VCaP (cell line): ENCODE measurements at regions not wholly inside any gene's neighbourhood (a gene's known extent, or its start where the extent isn't known, plus 50 kb on each side); places are given as distances from the start of the nearest gene placed in this dataset.

Source experiments
- H3K27ac ChIP-seq: fragments of 450-650 bp; 2 replicates; pipeline ENCODE4 v1.5.1; 2017
- CTCF ChIP-seq: fragments of 450-650 bp; conservative IDR thresholded peaks from 2 replicates; pipeline ENCODE4 v1.5.1; 2017; ENCODE audit warnings: mild to moderate bottlenecking, moderate library complexity

- no peak for TF ChIP-seq CTCF
- peak overlapping the region; percentile 80 for H3K27ac ChIP-seq
These were observed 630.3 kb downstream of the RPS29 start for GRCh38 chr14:48955857-48956256.

GRCh38 chr14:48954446-48954845 lies 631.7 kb downstream of the RPS29 start:
- H3K27ac ChIP-seq, result peak overlapping the region; percentile 80; the same call in 1 of the 2 replicates
- TF ChIP-seq CTCF, result no peak

- no peak for TF ChIP-seq CTCF
- no peak overlapping the region for H3K27ac ChIP-seq
These were observed 641.4 kb downstream of the RPS29 start for GRCh38 chr14:48944809-48945208.

- H3K27ac ChIP-seq, result no peak overlapping the region
- no peak for TF ChIP-seq CTCF
These were observed 642.3 kb downstream of the RPS29 start for GRCh38 chr14:48943913-48944312.

GRCh38 chr14:48937541-48938195 lies 648.5 kb downstream of the RPS29 start:
- H3K27ac ChIP-seq, result no peak overlapping the region
- no peak for TF ChIP-seq CTCF

- no peak overlapping the region for H3K27ac ChIP-seq
- TF ChIP-seq CTCF, result no peak
These were observed 649.3 kb downstream of the RPS29 start for GRCh38 chr14:48936849-48937248.

- no peak overlapping the region for H3K27ac ChIP-seq
- TF ChIP-seq CTCF, result no peak
These were observed 649.8 kb downstream of the RPS29 start for GRCh38 chr14:48936362-48936761.
